ENCODE measurements at regions not wholly inside any gene's neighbourhood (a gene's known extent, or its start where the extent isn't known, plus 50 kb on each side); places are given as distances from the start of the nearest gene placed in this dataset.

DNA sequence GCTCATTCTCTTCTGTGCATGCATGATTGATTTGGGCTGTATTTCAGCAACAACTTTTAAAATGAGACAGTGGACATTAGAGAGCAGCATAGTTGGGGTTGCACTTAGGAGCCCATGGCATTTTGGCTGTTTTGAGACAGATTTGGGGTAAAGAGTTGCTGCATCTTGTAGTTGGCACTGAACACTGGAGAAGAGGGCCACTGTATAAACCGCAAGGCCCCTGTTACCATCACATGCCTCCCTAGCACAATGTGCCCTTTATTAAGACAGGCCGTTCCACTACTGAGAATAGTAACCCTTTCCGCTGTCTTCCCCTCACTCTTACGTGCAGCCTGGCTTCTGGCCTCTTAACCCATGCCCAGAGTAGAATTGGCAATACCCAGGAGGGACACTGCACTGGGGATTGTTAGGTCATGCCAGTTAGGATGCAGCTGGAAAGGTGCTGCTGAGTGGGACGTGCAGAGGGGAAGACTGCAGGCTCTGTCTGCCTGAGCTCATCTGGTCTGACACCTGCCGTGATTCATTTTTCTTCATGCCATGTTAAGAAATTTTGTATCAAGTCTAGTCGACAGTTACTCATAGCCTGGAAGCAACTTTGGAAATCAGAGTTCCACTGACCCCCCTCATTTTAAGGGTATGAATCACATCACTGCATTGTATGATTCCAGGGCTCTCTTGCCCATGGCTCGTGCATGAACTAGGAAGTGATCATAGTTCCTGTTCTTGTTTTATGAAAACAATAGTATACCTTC lies 146.9 kb upstream of the DMRT1 start:
- DNase-seq (ENCODE audit: extremely low read depth, insufficient read length): no peak
- Histone ChIP-seq H3K4me3 (replicated peaks; ENCODE audit: low read depth, low read length) (no peak overlapping the region), H3K27me3 (replicated peaks; ENCODE audit: control insufficient read depth, insufficient read depth, low read length) (no peaks in the 10 kb centered on the region; the same call in 1 of the 2 replicates), H3K36me3 (ENCODE audit: control insufficient read depth, insufficient read depth, low read length) (no peaks in the 10 kb centered on the region)
- TF ChIP-seq, protein P1, sequence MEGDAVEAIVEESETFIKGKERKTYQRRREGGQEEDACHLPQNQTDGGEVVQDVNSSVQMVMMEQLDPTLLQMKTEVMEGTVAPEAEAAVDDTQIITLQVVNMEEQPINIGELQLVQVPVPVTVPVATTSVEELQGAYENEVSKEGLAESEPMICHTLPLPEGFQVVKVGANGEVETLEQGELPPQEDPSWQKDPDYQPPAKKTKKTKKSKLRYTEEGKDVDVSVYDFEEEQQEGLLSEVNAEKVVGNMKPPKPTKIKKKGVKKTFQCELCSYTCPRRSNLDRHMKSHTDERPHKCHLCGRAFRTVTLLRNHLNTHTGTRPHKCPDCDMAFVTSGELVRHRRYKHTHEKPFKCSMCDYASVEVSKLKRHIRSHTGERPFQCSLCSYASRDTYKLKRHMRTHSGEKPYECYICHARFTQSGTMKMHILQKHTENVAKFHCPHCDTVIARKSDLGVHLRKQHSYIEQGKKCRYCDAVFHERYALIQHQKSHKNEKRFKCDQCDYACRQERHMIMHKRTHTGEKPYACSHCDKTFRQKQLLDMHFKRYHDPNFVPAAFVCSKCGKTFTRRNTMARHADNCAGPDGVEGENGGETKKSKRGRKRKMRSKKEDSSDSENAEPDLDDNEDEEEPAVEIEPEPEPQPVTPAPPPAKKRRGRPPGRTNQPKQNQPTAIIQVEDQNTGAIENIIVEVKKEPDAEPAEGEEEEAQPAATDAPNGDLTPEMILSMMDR (IDR thresholded peaks at IDR 0.05; ENCODE audit: insufficient read depth, low read length, poor library complexity, severe bottlenecking): no peak

DNA sequence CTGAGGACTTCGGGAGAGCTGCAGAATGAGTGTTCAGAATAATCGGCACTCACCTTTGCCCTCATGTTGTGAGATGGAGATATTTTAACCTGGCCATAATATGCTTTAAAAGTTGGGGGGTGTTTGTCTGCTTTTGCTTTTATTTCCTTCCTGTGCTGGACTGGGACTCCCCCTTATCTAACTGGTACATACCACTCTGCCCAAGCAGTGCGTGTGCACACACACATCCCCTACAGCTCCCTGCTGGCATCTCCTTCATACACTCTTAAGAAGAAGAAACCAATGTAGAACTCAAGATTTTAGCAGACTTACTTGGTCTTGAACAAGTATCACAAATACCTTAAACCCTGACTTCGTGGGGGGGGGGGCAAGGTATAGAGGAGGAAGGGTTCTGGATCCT lies 146.2 kb upstream of the DMRT1 start:
- TF ChIP-seq, protein P1 (IDR thresholded peaks at IDR 0.05; ENCODE audit: insufficient read depth, low read length, poor library complexity, severe bottlenecking): no peak
- H3K27me3 ChIP-seq (replicated peaks; ENCODE audit: control insufficient read depth, insufficient read depth, low read length): no peaks in the 10 kb centered on the region; the same call in 1 of the 2 replicates
- no peak overlapping the region for H3K4me3 ChIP-seq (replicated peaks; ENCODE audit: low read depth, low read length)
- no peak for DNase-seq (ENCODE audit: extremely low read depth, insufficient read length)
- H3K36me3 ChIP-seq (ENCODE audit: control insufficient read depth, insufficient read depth, low read length): no peaks in the 10 kb centered on the region

DNA sequence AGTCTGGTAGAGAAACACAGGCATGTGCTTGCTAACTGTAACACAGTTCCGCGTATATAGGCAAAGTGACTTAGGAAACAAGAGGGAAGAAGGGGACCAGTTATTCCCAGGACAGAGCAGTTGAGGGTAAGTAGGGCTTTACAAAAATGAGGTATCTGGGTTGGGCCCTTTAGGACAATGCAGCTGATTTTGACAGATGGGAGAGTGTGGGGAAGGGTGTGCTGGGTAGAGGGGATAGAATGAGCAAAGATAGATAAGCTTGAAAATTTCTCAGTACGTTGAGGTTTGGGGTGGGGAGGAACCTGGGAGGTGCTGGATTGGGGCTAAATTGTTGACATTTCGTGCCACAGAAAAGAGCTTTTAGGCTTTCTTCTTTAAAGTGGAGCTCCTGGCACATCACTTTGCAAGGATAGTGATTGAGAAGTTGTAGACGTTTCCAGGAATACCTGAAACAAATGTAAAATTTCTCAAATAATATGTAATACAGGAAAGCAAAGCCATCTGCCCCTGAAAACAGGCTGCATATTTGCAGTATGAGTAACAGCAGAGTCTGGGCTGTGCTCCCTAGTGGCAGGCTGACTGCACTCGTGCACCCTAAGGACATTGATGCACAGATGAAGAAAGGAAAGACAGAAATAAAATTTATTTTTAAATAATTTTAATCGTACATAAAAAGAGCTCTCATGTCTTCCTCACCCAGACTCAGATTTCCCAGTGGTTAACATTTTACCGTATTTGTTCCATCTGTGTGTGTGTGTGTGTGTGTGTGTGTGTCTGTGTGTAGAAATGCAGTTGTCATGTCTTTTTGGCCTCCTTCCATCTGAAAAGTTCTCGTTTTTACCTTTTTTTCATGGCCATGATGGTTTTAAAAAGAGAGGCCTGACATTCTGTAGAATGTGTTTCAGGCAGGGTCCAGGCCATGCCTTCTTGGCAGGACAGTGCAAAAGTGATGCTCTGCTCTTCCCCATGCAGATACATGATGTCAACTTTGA lies 144.9 kb upstream of the DMRT1 start:
- no peak for DNase-seq (ENCODE audit: extremely low read depth, insufficient read length)
- no peaks in the 10 kb centered on the region for H3K36me3 ChIP-seq (ENCODE audit: control insufficient read depth, insufficient read depth, low read length)
- no peak overlapping the region for H3K4me3 ChIP-seq (replicated peaks; ENCODE audit: low read depth, low read length)
- TF ChIP-seq, protein P1 (IDR thresholded peaks at IDR 0.05; ENCODE audit: insufficient read depth, low read length, poor library complexity, severe bottlenecking): no peak
- no peaks in the 10 kb centered on the region; the same call in 1 of the 2 replicates for H3K27me3 ChIP-seq (replicated peaks; ENCODE audit: control insufficient read depth, insufficient read depth, low read length)

DNA sequence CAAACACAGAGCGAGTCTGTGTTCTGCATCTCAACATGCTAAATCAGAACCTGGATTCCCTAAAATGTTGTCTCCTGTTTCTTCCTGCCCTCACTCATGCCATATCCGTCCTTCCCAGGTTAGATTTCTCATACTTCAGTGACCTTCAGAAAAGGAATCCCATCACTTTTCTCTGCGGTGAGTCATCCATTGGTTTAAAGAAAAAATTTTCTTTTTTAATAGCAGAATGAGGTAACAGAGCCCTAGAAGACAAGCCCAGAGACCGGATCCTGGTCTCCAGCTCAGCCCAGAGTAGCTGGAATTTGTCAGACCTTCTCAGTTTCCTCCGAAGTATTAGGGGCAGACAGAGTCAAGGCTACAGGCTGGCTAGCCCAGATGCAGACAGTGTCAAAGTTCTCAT lies 143.2 kb upstream of the DMRT1 start:
- no peaks in the 10 kb centered on the region for H3K36me3 ChIP-seq (ENCODE audit: control insufficient read depth, insufficient read depth, low read length)
- no peak for DNase-seq (ENCODE audit: extremely low read depth, insufficient read length)
- TF ChIP-seq, protein P1 (IDR thresholded peaks at IDR 0.05; ENCODE audit: insufficient read depth, low read length, poor library complexity, severe bottlenecking): no peak
- no peaks in the 10 kb centered on the region; the same call in 1 of the 2 replicates for H3K27me3 ChIP-seq (replicated peaks; ENCODE audit: control insufficient read depth, insufficient read depth, low read length)
- H3K4me3 ChIP-seq (replicated peaks; ENCODE audit: low read depth, low read length): no peak overlapping the region

DNA sequence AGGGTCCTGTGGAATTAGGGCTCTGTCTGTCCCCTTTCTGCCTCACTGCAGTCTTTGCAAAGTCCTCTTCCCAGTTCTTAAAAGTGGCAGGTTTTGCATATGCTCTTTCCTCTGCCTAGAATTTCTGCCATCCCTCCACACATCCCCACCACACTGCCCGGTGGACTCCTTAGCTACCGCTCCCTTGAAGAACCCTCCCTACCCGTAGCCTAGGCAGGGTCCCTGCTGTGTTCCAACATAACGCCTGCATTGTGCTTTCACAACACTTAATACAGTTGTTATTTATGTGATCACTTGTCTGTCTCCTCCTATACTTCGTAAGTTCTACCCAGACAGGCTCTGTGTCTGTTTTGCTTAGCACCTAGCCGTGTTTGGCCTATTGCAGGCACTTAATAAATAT lies 142.5 kb upstream of the DMRT1 start:
- no peak for DNase-seq (ENCODE audit: extremely low read depth, insufficient read length)
- Histone ChIP-seq H3K4me3 (replicated peaks; ENCODE audit: low read depth, low read length) (no peak overlapping the region), H3K36me3 (ENCODE audit: control insufficient read depth, insufficient read depth, low read length) (no peaks in the 10 kb centered on the region), H3K27me3 (replicated peaks; ENCODE audit: control insufficient read depth, insufficient read depth, low read length) (no peaks in the 10 kb centered on the region; the same call in 1 of the 2 replicates)
- TF ChIP-seq, protein P1 (IDR thresholded peaks at IDR 0.05; ENCODE audit: insufficient read depth, low read length, poor library complexity, severe bottlenecking): no peak
